Trophoblast cell (in vitro differentiated cells and primary cell): ENCODE measurements at regions not wholly inside any gene's neighbourhood (a gene's known extent, or its start where the extent isn't known, plus 50 kb on each side); places are given as distances from the start of the nearest gene placed in this dataset.

ENCODE experiments used
- DNase-seq, 2 donors: peaks; one replicate each; pipeline ENCODE4 v3.0.0-alpha.2; 2016
- H2AFZ ChIP-seq: 2 replicates; pipeline ENCODE4 v1.6.1; 2013; ENCODE audit warnings: low read length, moderate library complexity, mild to moderate bottlenecking; ENCODE audit not compliant: insufficient read depth, poor library complexity
- H2AK5ac ChIP-seq: 2 replicates; pipeline ENCODE4 v1.6.1; 2013; ENCODE audit warnings: mild to moderate bottlenecking, low read length
- H2BK120ac ChIP-seq: 2 replicates; pipeline ENCODE4 v1.6.1; 2013; ENCODE audit warnings: low read length, mild to moderate bottlenecking, moderate library complexity; ENCODE audit not compliant: insufficient read depth, poor library complexity
- H2BK12ac ChIP-seq: 2 replicates; pipeline ENCODE4 v1.6.1; 2013; ENCODE audit warnings: mild to moderate bottlenecking, low read length, moderate library complexity
- H2BK5ac ChIP-seq: 2 replicates; pipeline ENCODE4 v1.6.1; 2013; ENCODE audit warnings: low read length, low read depth, moderate library complexity, mild to moderate bottlenecking; ENCODE audit not compliant: poor library complexity
- H3K14ac ChIP-seq: 2 replicates; pipeline ENCODE4 v1.6.1; 2013; ENCODE audit warnings: mild to moderate bottlenecking, low read length
- H3K18ac ChIP-seq: 2 replicates; pipeline ENCODE4 v1.6.1; 2013; ENCODE audit warnings: mild to moderate bottlenecking, low read length
- H3K23ac ChIP-seq: 2 replicates; pipeline ENCODE4 v1.6.1; 2013; ENCODE audit warnings: low read length
- H3K27ac ChIP-seq: 2 replicates; pipeline ENCODE4 v1.5.1; 2013; ENCODE audit warnings: low read depth, mild to moderate bottlenecking, inconsistent platforms, low read length, moderate library complexity
- H3K27me3 ChIP-seq: 2 replicates; pipeline ENCODE4 v1.6.1; 2013; ENCODE audit warnings: inconsistent platforms, mild to moderate bottlenecking, low read length, moderate library complexity; ENCODE audit not compliant: insufficient read depth
- H3K36me3 ChIP-seq, 2 experiments: 1 replicate in 1 of 2; 2 replicates in 1 of 2; pipeline ENCODE4 v1.6.1; 2013; ENCODE audit warnings: low read length in 2 of 2, mild to moderate bottlenecking in 2 of 2, moderate library complexity in 1 of 2; ENCODE audit not compliant: insufficient read depth in 2 of 2, control insufficient read depth in 1 of 2
- H3K4ac ChIP-seq: 2 replicates; pipeline ENCODE4 v1.6.1; 2013; ENCODE audit warnings: low read depth, mild to moderate bottlenecking, low read length, moderate library complexity
- H3K4me1 ChIP-seq, 2 experiments: 1 replicate in 1 of 2; 2 replicates in 1 of 2; pipeline ENCODE4 v1.6.1; 2013; ENCODE audit warnings: low read length in 2 of 2, mild to moderate bottlenecking in 2 of 2, moderate library complexity in 1 of 2; ENCODE audit not compliant: insufficient read depth in 2 of 2, control insufficient read depth in 1 of 2
- H3K4me2 ChIP-seq: 2 replicates; pipeline ENCODE4 v1.6.1; 2013; ENCODE audit warnings: inconsistent platforms, mild to moderate bottlenecking, low read length, moderate library complexity
- H3K4me3 ChIP-seq: 2 replicates; pipeline ENCODE4 v1.5.1; 2013; ENCODE audit warnings: mild to moderate bottlenecking, low read depth, low read length, inconsistent platforms
- H3K79me1 ChIP-seq: one replicate; pipeline ENCODE4 v1.6.1; 2013; ENCODE audit warnings: low read length
- H3K79me2 ChIP-seq: 2 replicates; pipeline ENCODE4 v1.6.1; 2013; ENCODE audit warnings: low read length, mild to moderate bottlenecking; ENCODE audit not compliant: control insufficient read depth, insufficient read depth, poor library complexity
- H3K9ac ChIP-seq: 2 replicates; pipeline ENCODE4 v1.6.1; 2013; ENCODE audit warnings: mild to moderate bottlenecking, low read length
- H3K9me3 ChIP-seq: 2 replicates; pipeline ENCODE4 v1.6.1; 2013; ENCODE audit warnings: low read depth, mild to moderate bottlenecking, control low read depth, inconsistent platforms, low read length; ENCODE audit not compliant: insufficient read depth
- H4K12ac ChIP-seq: 2 replicates; pipeline ENCODE4 v1.6.1; 2013; ENCODE audit warnings: low read depth, mild to moderate bottlenecking, low read length, moderate library complexity
- H4K8ac ChIP-seq: 2 replicates; pipeline ENCODE4 v1.6.1; 2013; ENCODE audit warnings: low read depth, mild to moderate bottlenecking, low read length, moderate library complexity
- H4K91ac ChIP-seq: one replicate; pipeline ENCODE4 v1.6.1; 2013; ENCODE audit warnings: low read depth, mild to moderate bottlenecking, low read length, moderate library complexity
- WGBS: extraction: QIAGEN DNeasy Blood & Tissue Kit; methylation state at CpG from one replicate; pipeline ENCODE4 v1.1.7; 2013; ENCODE audit warnings: missing lambda C conversion rate; ENCODE audit not compliant: insufficient read length, insufficient coverage; ENCODE audit errors: extremely low coverage; 5-methylcytosine and 5-hydroxymethylcytosine counted together

DNA sequence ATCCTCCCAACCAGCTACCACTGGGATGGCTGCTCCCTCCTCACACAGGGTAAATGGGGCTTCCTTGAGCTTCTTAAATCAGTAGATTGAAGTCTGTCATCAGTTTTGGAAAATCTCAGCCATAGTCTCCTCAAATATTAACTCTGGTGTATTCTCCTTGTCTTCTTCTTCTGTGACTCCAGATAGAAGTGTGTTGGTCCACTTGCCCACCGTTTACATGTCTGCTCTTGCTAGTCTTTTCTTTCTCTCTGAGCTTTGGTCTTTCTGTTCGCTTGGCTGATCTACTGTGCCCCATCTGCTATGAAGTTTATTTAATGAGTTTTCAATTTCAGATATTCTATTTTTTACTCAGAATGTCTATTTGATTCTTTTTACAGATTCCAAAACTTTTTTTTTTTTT, 281.7 kb upstream of the HDAC4 start:
- H3K4me1 ChIP-seq: no peaks in the 10 kb centered on the region
- no peak overlapping the region for H3K9ac ChIP-seq
- no peaks in the 10 kb centered on the region for H3K36me3 ChIP-seq
- H4K91ac ChIP-seq: no peak overlapping the region
- no peak overlapping the region for H2BK12ac ChIP-seq
- no peak overlapping the region for H3K4me3 ChIP-seq
- WGBS: no CpG with 5 or more reads among the region's 2 CpGs
- no peaks in the 10 kb centered on the region for H3K27me3 ChIP-seq
- peaks cover 2% of the 10 kb centered on the region for H3K9me3 ChIP-seq
- H3K4me2 ChIP-seq: no peak overlapping the region
- H3K14ac ChIP-seq: no peak overlapping the region
- H2BK120ac ChIP-seq: no peak overlapping the region
- H4K8ac ChIP-seq: no peak overlapping the region
- no peak overlapping the region for H3K4ac ChIP-seq
- no peak overlapping the region for H2AFZ ChIP-seq
- H2AK5ac ChIP-seq: no peak overlapping the region
- no peak overlapping the region for H2BK5ac ChIP-seq
- no peaks in the 10 kb centered on the region for H3K79me1 ChIP-seq
- no peak overlapping the region for H3K23ac ChIP-seq
- DNase-seq: no peak
- no peak overlapping the region for H3K18ac ChIP-seq
- H3K27ac ChIP-seq: no peak overlapping the region
- no peaks in the 10 kb centered on the region for H3K79me2 ChIP-seq
- no peak overlapping the region for H4K12ac ChIP-seq

DNA sequence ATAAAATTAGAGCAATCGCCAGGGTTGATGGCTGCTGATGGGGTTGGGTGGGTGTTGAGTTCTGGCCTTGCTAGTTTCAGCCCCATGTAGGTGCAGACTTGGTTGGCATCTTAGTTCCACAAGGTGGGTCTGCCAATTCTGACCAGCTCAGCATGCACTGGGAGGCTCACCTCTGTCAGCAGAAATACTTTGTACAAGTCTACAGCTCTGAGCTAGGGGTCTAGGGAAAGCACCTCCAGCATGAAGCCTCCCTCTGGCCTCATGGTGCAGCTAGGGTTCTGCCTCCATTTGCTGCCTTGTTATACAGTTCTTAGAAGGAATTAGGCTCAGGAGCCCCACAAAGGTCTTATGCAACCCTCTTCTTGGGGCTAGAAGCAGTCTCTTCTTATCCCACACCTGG, 278.9 kb upstream of the HDAC4 start:
- Histone ChIP-seq H3K9ac (no peak overlapping the region), H4K12ac (no peak overlapping the region), H2BK5ac (no peak overlapping the region), H4K91ac (no peak overlapping the region), H3K27me3 (no peaks in the 10 kb centered on the region), H3K9me3 (peaks cover 5% of the 10 kb centered on the region), H3K14ac (no peak overlapping the region), H2AK5ac (no peak overlapping the region), H3K79me1 (no peaks in the 10 kb centered on the region), H2AFZ (no peak overlapping the region), H2BK12ac (no peak overlapping the region), H4K8ac (no peak overlapping the region), H3K79me2 (no peaks in the 10 kb centered on the region), H3K23ac (no peak overlapping the region), H3K4me1 (no peaks in the 10 kb centered on the region), H3K4me3 (no peak overlapping the region), H3K27ac (no peak overlapping the region), H2BK120ac (no peak overlapping the region), H3K4ac (no peak overlapping the region), H3K4me2 (no peak overlapping the region), H3K18ac (no peak overlapping the region), H3K36me3 (no peaks in the 10 kb centered on the region)
- WGBS: no CpG with 5 or more reads among the region's 1 CpG
- DNase-seq: no peak

DNA sequence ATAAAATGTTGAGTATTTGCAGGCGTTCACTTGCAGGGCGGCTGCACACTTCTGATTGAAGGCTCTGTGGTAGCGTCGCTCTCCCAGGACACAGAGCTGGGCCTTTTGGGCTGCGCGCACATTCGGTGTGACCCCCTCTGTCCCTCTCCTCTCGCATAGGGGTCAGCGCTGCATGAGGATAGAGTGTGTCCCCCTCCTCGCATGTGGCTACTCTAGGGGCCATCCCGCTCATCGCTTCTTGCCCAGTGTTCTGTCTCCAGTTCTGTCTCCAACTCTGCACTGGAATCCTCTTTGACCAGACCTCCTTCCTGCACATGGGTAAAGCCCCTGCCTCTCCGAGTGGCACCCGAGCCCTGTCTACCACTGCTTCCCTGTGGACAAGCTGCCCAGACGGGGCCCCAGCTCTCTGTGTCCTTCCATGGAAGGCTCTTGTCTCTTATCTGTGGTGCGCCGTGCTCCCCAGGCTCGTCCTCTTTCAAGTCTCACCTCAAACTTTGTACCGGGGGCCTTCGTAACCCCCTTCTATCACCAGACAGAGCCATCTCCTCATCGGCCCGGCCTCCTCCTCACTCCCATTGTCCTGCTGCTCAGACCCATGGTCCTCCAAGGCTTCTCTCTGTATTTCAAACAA, 278.0 kb upstream of the HDAC4 start:
- no peak overlapping the region for H3K4me3 ChIP-seq
- no peaks in the 10 kb centered on the region for H3K79me1 ChIP-seq
- no peak overlapping the region for H2AFZ ChIP-seq
- H4K91ac ChIP-seq: no peak overlapping the region
- no peak overlapping the region for H3K27ac ChIP-seq
- no peaks in the 10 kb centered on the region for H3K36me3 ChIP-seq
- no peak overlapping the region for H2AK5ac ChIP-seq
- no peak overlapping the region for H3K4me2 ChIP-seq
- H2BK120ac ChIP-seq: no peak overlapping the region
- H3K9me3 ChIP-seq: peaks cover 5% of the 10 kb centered on the region
- no peaks in the 10 kb centered on the region for H3K79me2 ChIP-seq
- no peak for DNase-seq
- H3K23ac ChIP-seq: no peak overlapping the region
- H4K12ac ChIP-seq: no peak overlapping the region
- H2BK5ac ChIP-seq: no peak overlapping the region
- H3K14ac ChIP-seq: no peak overlapping the region
- no peak overlapping the region for H4K8ac ChIP-seq
- H3K9ac ChIP-seq: no peak overlapping the region
- no peak overlapping the region for H3K18ac ChIP-seq
- no peaks in the 10 kb centered on the region for H3K27me3 ChIP-seq
- no peaks in the 10 kb centered on the region for H3K4me1 ChIP-seq
- no peak overlapping the region for H3K4ac ChIP-seq
- H2BK12ac ChIP-seq: no peak overlapping the region
- no CpG with 5 or more reads among the region's 22 CpGs for WGBS

GRCh38 chr2:239678186-239678490, 277.3 kb upstream of the HDAC4 start:
- Histone ChIP-seq H3K79me2 (no peaks in the 10 kb centered on the region), H4K91ac (no peak overlapping the region), H3K4me1 (no peaks in the 10 kb centered on the region), H3K9ac (no peak overlapping the region), H3K14ac (no peak overlapping the region), H3K27me3 (no peaks in the 10 kb centered on the region), H3K79me1 (no peaks in the 10 kb centered on the region), H2AFZ (no peak overlapping the region), H2AK5ac (no peak overlapping the region), H3K4me3 (no peak overlapping the region), H3K18ac (no peak overlapping the region), H4K8ac (no peak overlapping the region), H3K36me3 (no peaks in the 10 kb centered on the region), H2BK12ac (no peak overlapping the region), H2BK5ac (no peak overlapping the region), H3K4ac (no peak overlapping the region), H2BK120ac (no peak overlapping the region), H3K23ac (no peak overlapping the region), H4K12ac (no peak overlapping the region), H3K4me2 (no peak overlapping the region), H3K27ac (no peak overlapping the region), H3K9me3 (peaks cover 5% of the 10 kb centered on the region)
- WGBS: no CpG with 5 or more reads among the region's 8 CpGs
- DNase-seq: no peak
